HG03558 (cell line): ENCODE measurements at regions not wholly inside any gene's neighbourhood (a gene's known extent, or its start where the extent isn't known, plus 50 kb on each side); places are given as distances from the start of the nearest gene placed in this dataset.
"Not testable (repeated sequence)": the region's sequence is repeated elsewhere in the genome, so short reads cannot be mapped to it uniquely, and the experiment has no call there.

Source experiments
- ATAC-seq: cut with Tn5 transposase; IDR thresholded peaks from one replicate; pipeline ENCODE4 v1.9.1; 2021; ENCODE audit warnings: moderate number of reproducible peaks; ENCODE audit not compliant: unreplicated experiment; ENCODE audit errors: extremely low read depth

DNA sequence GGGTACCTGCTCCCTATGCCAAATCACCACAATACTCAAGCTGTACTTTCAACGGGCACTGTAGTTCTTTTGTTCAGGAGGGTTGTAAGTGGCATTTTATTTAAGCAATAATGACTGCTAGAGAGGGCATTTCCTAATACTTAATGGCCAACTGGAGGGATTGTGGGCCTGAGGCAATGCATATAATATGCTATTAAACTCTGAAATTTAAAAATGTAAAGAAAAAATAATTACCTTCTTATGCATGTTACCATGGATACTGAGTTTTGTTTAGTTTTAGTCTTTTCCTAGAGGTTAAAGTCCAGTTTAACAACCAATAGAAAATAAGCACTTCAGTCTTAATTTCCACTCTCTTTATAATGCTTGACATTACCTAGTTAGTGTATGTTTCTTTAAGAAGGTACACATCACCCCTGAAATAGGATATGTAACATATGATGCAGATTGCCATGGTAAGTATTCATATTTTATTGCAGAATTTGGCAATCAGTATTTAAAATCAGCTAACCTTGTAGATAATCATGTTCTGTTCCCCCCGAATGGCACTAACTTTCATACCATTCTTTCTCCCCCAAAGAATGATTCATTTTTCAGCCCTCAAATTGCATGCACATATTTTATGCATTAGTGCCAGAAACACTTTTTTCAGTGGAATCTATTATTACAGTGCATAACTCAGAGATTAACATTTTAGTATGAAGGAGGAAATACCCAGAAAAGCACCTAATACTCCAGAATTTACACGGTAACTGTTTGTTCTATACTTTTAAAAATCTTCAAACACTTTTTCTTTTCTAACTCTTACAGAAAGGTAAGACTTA lies 90.3 kb upstream of the ZNF438 start:
- no peak for ATAC-seq

DNA sequence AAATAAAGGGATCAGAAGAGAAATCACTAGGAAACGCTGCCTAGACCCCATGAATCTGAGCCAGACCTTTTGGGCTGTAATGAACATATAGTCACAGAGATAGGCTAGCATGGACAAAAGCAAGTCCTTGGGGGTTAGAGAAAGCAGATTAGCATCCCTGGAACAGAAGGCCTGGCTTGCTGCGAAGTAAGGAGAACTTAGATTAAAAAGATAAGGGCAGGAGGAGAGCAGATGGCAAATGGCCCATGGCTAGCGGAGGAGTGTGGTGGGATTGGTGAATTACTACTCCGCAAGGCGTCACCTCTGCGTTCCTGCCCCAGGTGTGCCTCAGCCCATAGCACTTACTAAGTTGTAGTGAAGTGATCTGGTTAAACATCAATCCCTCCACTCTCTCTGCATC lies 92.3 kb upstream of the ZNF438 start:
- ATAC-seq, result no peak

DNA sequence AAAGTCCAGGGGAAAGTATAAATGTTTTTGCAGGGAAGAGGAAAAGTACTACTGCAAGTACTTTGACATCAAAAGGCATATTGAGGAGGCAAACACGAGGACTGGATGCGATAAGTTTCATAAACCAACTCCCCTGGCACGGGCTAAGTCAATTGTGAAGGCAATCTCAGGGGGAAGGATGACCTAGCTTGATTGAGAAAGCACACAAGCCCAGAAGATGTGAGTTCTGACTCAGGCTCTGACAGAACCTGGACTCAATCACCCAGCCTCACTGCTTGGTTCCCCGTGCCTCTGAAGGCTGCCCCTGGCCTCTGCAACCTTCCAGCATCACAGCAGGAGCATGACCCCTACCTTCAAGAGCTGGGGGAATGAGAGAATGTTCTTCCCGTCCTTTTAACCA lies 93.2 kb upstream of the ZNF438 start:
- no peak for ATAC-seq

- ATAC-seq, result no peak
Observed at GRCh38 chr10:31125789-31126188, 94.1 kb upstream of the ZNF438 start.

GRCh38 chr10:31126593-31126992 lies 94.9 kb upstream of the ZNF438 start:
- ATAC-seq, result no peak

- no peak for ATAC-seq
Observed at GRCh38 chr10:31128536-31128935, 96.9 kb upstream of the ZNF438 start.

DNA sequence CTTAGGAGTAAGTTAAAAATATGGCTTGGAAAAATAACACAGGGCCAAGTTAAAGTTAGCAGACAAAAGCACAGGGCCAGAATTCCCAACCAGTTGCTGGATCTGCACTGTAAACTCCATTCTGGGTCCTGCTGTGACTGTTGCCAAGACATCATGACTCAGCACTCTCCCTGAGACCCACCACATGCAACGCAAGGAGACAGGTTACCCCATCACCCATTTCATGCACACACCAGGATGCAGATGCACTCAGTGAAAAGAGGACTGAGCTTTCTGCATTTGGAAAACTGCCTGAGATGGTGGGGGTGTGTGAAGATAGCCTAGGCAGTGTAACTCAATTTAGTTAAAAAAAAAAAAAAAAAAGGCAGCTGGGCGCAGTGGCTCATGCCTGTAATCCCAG lies 97.6 kb upstream of the ZNF438 start:
- no peak for ATAC-seq

DNA sequence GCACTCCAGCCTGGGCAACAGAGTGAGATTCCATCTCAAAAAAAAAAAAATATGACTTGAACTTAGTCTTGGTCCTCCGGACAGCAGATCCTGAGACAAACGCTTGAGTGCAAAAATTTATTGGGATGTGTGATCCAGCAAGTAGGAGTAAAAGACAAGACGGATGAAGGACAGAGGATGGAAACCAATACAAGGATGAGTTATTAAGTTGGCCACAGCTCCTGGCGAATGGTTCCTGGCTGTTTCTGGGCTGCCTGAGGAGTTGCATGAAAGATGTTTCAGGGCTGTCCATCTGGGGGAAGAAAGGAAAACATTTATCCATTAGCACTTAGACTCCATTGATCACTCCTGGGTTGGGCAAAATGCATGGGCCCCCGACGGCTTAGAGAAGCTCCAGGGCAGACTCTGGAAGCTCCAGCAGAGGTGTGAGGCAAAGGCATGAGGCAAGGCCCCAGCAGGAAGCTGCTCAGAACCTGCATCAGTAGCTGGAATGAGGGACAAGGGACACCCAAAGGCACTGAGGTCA lies 98.3 kb upstream of the ZNF438 start:
- ATAC-seq, result no peak

GRCh38 chr10:31130406-31130805 lies 98.7 kb upstream of the ZNF438 start:
- no peak for ATAC-seq

GRCh38 chr10:31131251-31131650 lies 99.6 kb upstream of the ZNF438 start:
- ATAC-seq, result no peak

- no peak for ATAC-seq
Observed at GRCh38 chr10:31132681-31133244, 101.1 kb upstream of the ZNF438 start.

GRCh38 chr10:31133251-31133791 lies 101.7 kb upstream of the ZNF438 start:
- no peak for ATAC-seq

DNA sequence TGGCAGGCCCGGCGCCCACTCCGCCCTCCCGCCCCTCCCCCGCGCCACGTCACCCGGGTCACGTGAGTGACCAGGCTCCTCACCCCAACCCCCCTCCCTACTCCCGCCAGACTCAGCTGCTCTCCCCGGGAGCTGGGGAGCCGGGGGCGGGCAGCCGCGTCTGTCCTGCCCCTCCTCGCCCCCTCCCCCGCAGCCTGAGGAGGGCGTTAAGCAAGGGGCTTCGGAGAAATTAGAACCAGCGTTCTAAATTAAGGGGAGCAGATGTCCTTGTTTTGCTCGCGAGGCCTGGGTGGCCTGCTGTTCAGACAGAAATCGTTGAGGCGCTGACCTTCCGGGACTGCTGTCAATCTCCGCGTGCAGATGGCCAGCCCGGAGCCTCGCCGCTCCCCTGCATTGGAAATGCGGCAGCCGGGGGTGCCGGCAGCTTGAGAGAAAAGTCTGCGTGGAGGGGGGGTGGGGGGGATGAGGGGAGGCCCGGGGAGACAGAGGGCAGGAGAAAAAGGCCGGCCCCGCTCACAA lies 102.2 kb upstream of the ZNF438 start:
- ATAC-seq, result no peak

- ATAC-seq, result no peak
Observed at GRCh38 chr10:31134311-31134952, 102.8 kb upstream of the ZNF438 start.

- ATAC-seq, result no peak
Observed at GRCh38 chr10:31135171-31135570, 103.5 kb upstream of the ZNF438 start.

DNA sequence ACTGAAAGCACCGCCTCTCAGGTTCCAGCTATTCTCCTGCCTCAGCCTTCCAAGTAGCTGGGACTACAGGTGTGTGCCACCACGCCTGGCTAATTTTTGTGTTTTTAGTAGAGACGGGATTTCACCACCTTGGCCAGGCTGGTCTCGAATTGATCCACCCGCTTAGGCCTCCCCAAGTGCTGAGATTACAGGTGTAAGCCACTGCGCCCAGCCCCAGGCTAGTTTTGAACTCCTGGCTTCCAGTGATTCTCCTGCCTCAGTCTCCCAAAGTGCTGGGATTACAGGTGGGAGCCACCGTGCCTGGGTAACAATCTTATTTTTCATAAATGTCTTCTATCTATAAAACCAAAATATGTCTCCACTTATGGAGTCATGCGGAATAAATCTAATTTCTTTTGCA lies 104.1 kb upstream of the ZNF438 start:
- ATAC-seq, result not testable (repeated sequence)

DNA sequence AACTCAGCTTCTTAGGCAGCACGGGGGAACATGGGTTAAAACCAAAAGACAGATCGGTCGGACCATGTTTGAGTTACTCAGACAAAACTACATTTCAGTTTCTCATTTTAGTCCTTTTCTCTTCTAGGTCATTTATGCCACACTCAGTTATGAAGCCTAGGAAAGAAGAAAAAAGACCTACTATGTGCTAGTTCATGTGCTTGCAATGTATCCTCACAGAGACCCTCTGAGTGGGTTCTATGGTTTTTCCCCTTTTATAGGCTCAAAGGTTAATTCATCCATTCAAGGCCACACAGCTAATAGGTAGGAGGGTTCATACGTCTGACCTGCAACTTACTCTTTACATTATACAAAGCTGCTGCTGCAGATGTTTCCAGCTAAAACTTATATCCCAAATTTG lies 104.7 kb upstream of the ZNF438 start:
- ATAC-seq, result no peak

- ATAC-seq, result no peak
Observed at GRCh38 chr10:31136930-31137885, 105.5 kb upstream of the ZNF438 start.

- no peak for ATAC-seq
Observed at GRCh38 chr10:31138026-31138553, 106.4 kb upstream of the ZNF438 start.
